GM12874 (cell line): ENCODE measurements at regions not wholly inside any gene's neighbourhood (a gene's known extent, or its start where the extent isn't known, plus 50 kb on each side); places are given as distances from the start of the nearest gene placed in this dataset.

ENCODE experiments used
- TF ChIP-seq, protein P1 (sequence below): IDR thresholded peaks from 2 replicates; pipeline ENCODE4 v1.5.1; 2011; ENCODE audit warnings: low read depth, mild to moderate bottlenecking, control low read depth, low read length, moderate library complexity; ENCODE audit not compliant: insufficient read depth

DNA sequence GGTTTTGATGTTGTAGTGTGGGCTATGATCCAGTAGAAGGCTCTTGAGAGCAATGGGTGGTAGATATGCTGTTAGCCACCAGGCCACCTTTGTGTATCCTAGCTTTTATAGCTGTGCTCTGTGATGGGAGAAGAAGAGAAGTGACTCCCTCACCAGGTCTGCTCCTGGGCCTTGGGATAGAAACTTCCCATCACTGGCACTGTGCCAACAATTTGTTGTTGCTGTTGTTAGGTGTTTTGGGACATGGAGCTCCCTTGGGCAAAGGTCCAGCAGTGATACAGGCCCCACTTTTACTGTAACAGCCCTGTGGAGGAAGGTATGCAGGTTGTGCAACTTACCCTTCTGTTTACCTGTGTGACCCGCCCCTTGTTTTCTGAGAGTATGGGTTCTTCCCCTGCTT is 570.9 kb upstream of the GRIN3A start:
- TF ChIP-seq, protein P1, sequence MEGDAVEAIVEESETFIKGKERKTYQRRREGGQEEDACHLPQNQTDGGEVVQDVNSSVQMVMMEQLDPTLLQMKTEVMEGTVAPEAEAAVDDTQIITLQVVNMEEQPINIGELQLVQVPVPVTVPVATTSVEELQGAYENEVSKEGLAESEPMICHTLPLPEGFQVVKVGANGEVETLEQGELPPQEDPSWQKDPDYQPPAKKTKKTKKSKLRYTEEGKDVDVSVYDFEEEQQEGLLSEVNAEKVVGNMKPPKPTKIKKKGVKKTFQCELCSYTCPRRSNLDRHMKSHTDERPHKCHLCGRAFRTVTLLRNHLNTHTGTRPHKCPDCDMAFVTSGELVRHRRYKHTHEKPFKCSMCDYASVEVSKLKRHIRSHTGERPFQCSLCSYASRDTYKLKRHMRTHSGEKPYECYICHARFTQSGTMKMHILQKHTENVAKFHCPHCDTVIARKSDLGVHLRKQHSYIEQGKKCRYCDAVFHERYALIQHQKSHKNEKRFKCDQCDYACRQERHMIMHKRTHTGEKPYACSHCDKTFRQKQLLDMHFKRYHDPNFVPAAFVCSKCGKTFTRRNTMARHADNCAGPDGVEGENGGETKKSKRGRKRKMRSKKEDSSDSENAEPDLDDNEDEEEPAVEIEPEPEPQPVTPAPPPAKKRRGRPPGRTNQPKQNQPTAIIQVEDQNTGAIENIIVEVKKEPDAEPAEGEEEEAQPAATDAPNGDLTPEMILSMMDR = no peak

DNA sequence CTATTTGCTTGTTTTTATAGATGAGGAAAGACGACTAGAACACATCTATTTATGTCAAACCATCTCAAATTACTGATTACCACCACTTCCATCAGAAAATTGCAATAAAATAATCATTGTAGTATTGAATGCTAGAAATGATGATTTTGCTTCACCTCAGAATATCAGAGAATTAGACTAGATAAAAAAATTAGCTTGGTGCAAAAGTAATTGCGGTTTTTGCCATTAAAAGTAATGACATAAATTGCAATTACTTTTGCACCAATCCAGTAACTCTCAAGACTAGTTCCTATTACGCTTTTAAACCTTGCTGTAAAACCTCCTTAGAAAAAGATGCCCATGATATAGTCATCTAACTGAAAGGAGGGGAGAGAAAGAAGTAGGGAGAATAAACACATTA is 556.7 kb upstream of the GRIN3A start:
- TF ChIP-seq, protein P1 = no peak

DNA sequence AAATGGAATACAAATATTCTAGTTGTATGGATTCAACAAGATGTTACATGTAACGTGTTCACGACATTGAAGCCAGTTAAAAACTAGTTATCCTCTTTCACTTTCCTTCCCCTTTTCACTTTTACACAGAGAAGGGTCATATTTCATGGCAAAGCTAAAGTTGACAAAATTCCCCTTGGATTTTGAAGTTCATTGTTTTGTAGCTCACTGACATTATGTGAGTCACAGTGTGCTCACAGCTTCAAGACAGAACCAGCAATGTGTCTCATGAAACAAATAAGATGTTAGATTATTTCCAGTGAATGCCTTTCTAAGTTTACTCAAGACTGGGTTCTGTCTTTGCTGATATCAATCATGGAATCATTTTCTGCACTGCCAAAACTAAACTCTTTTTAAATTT is 535.5 kb upstream of the GRIN3A start:
- TF ChIP-seq, protein P1 = no peak

GRCh38 chr9:102253099-102253498 is 514.7 kb upstream of the GRIN3A start:
- TF ChIP-seq, protein P1 = no peak

- TF ChIP-seq, protein P1 = no peak
These were observed 506.5 kb upstream of the GRIN3A start for GRCh38 chr9:102244916-102245315.

- TF ChIP-seq, protein P1 = no peak
These were observed 499.1 kb upstream of the GRIN3A start for GRCh38 chr9:102237520-102237919.

DNA sequence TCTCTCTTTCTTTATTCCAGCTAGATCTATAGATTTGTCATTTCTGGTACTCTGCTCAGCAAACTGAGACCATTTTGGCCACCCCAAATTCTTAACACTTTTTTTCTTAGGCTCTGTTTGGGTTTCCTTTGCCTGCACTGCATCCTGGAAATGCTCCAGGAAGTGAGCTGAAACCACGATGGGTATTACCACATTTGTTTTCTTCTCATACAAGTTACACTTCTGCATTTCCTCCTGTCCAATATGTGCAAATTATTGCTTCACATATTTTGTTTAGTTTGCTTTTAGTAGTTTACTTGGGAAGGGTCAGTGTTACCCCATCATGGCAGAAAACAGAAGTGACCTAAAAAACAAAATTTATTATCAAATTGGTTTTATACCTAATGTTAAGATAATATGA is 498.6 kb upstream of the GRIN3A start:
- TF ChIP-seq, protein P1 = no peak
